ENCODE measurements at regions not wholly inside any gene's neighbourhood (a gene's known extent, or its start where the extent isn't known, plus 50 kb on each side); places are given as distances from the start of the nearest gene placed in this dataset.
"Not testable (repeated sequence)": the region's sequence is repeated elsewhere in the genome, so short reads cannot be mapped to it uniquely, and the experiment has no call there.

GRCh38 chr3:29153811-29154210, 127.1 kb upstream of the RBMS3 start:
- H3K4me1 Mint-ChIP-seq = peaks cover 9% of the 10 kb centered on the region

GRCh38 chr3:29156086-29156715, 124.7 kb upstream of the RBMS3 start:
- no peaks in the 10 kb centered on the region for H3K9me3 Mint-ChIP-seq
- H3K27me3 Mint-ChIP-seq = no peaks in the 10 kb centered on the region
- peaks cover 9% of the 10 kb centered on the region for H3K4me1 Mint-ChIP-seq
- no peak overlapping the region for H3K4me3 Mint-ChIP-seq
- H3K36me3 Mint-ChIP-seq (ENCODE audit: low read depth) = no peaks in the 10 kb centered on the region
- no peak for DNase-seq
- H3K27ac Mint-ChIP-seq = no peak overlapping the region
- CTCF ChIA-PET = no interaction called here
- POLR2A ChIA-PET = no interaction called here

More at GRCh38 chr3:29153811-29154210, 127.1 kb upstream of the RBMS3 start:
- no peak overlapping the region for H3K27ac Mint-ChIP-seq
- peaks cover 3% of the 10 kb centered on the region for H3K9me3 Mint-ChIP-seq
- no peak overlapping the region for H3K4me3 Mint-ChIP-seq
- no peaks in the 10 kb centered on the region for H3K27me3 Mint-ChIP-seq
- CTCF ChIA-PET = interaction anchor here (1.2 kb wide), 1 partner anchor 17 kb away, joined by 5 read pairs; no protein-coding TSS in a partner anchor
- POLR2A ChIA-PET = interaction anchor here (1.3 kb wide), 1 partner anchor 33 kb away, joined by 4 read pairs; no protein-coding TSS in a partner anchor
- peak; percentile 57 for DNase-seq
- no peaks in the 10 kb centered on the region for H3K36me3 Mint-ChIP-seq (ENCODE audit: low read depth)

GRCh38 chr3:29164825-29165224, 116.0 kb upstream of the RBMS3 start:
- Mint-ChIP-seq H3K27ac (no peak overlapping the region), H3K27me3 (no peaks in the 10 kb centered on the region), H3K4me1 (no peaks in the 10 kb centered on the region), H3K4me3 (no peak overlapping the region), H3K9me3 (no peaks in the 10 kb centered on the region), H3K36me3 (ENCODE audit: low read depth) (no peaks in the 10 kb centered on the region)
- ChIA-PET POLR2A (no interaction called here), CTCF (no interaction called here)
- DNase-seq = no peak

- no peaks in the 10 kb centered on the region for H3K9me3 Mint-ChIP-seq
- no peak for DNase-seq
- no peaks in the 10 kb centered on the region for H3K27me3 Mint-ChIP-seq
- no peak overlapping the region for H3K4me3 Mint-ChIP-seq
- no peak overlapping the region for H3K27ac Mint-ChIP-seq
- ChIA-PET CTCF (no interaction called here), POLR2A (no interaction called here)
- H3K4me1 Mint-ChIP-seq = peaks cover 8% of the 10 kb centered on the region
- no peaks in the 10 kb centered on the region for H3K36me3 Mint-ChIP-seq (ENCODE audit: low read depth)
Measured at GRCh38 chr3:29167180-29167579, 113.7 kb upstream of the RBMS3 start.

GRCh38 chr3:29168081-29168480, 112.8 kb upstream of the RBMS3 start:
- no peak for DNase-seq
- no peaks in the 10 kb centered on the region for H3K27me3 Mint-ChIP-seq
- no peaks in the 10 kb centered on the region for H3K36me3 Mint-ChIP-seq (ENCODE audit: low read depth)
- H3K4me1 Mint-ChIP-seq = peaks cover 11% of the 10 kb centered on the region
- POLR2A ChIA-PET = no interaction called here
- H3K9me3 Mint-ChIP-seq = no peaks in the 10 kb centered on the region
- H3K27ac Mint-ChIP-seq = no peak overlapping the region
- H3K4me3 Mint-ChIP-seq = no peak overlapping the region
- CTCF ChIA-PET = no interaction called here

GRCh38 chr3:29168696-29169095, 112.2 kb upstream of the RBMS3 start:
- ChIA-PET CTCF (no interaction called here), POLR2A (no interaction called here)
- H3K9me3 Mint-ChIP-seq = no peaks in the 10 kb centered on the region
- H3K4me3 Mint-ChIP-seq = no peak overlapping the region
- H3K27me3 Mint-ChIP-seq = no peaks in the 10 kb centered on the region
- no peak for DNase-seq
- no peaks in the 10 kb centered on the region for H3K36me3 Mint-ChIP-seq (ENCODE audit: low read depth)
- H3K4me1 Mint-ChIP-seq = peaks cover 11% of the 10 kb centered on the region
- no peak overlapping the region for H3K27ac Mint-ChIP-seq

- POLR2A ChIA-PET = no interaction called here
- DNase-seq = no peak
- Mint-ChIP-seq H3K27me3 (no peaks in the 10 kb centered on the region), H3K4me3 (no peak overlapping the region), H3K4me1 (peaks cover 11% of the 10 kb centered on the region), H3K9me3 (no peaks in the 10 kb centered on the region), H3K36me3 (ENCODE audit: low read depth) (no peaks in the 10 kb centered on the region), H3K27ac (no peak overlapping the region)
- CTCF ChIA-PET = no interaction called here
Measured at GRCh38 chr3:29169451-29169850, 111.4 kb upstream of the RBMS3 start.

- Mint-ChIP-seq H3K4me3 (no peak overlapping the region), H3K4me1 (peaks cover 11% of the 10 kb centered on the region), H3K27ac (peak overlapping the region; percentile 64), H3K9me3 (no peaks in the 10 kb centered on the region), H3K36me3 (ENCODE audit: low read depth) (no peaks in the 10 kb centered on the region), H3K27me3 (no peaks in the 10 kb centered on the region)
- ChIA-PET POLR2A (no interaction called here), CTCF (interaction anchor here (1.2 kb wide), 1 partner anchor 17 kb away, joined by 5 read pairs; no protein-coding TSS in a partner anchor)
- DNase-seq = no peak
Measured at GRCh38 chr3:29171043-29171990, 109.6 kb upstream of the RBMS3 start.

- no peak overlapping the region for H3K27ac Mint-ChIP-seq
- H3K27me3 Mint-ChIP-seq = no peaks in the 10 kb centered on the region
- POLR2A ChIA-PET = no interaction called here
- no peaks in the 10 kb centered on the region for H3K36me3 Mint-ChIP-seq (ENCODE audit: low read depth)
- no peak for DNase-seq
- CTCF ChIA-PET = no interaction called here
- peaks cover 12% of the 10 kb centered on the region for H3K9me3 Mint-ChIP-seq
- no peak overlapping the region for H3K4me3 Mint-ChIP-seq
- H3K4me1 Mint-ChIP-seq = peaks cover 9% of the 10 kb centered on the region
Measured at GRCh38 chr3:29176501-29176900, 104.4 kb upstream of the RBMS3 start.

GRCh38 chr3:29178809-29179793, 101.8 kb upstream of the RBMS3 start:
- Mint-ChIP-seq H3K36me3 (ENCODE audit: low read depth) (no peaks in the 10 kb centered on the region), H3K4me3 (no peak overlapping the region), H3K27me3 (no peaks in the 10 kb centered on the region), H3K27ac (no peak overlapping the region), H3K9me3 (peaks cover 15% of the 10 kb centered on the region), H3K4me1 (peaks cover 6% of the 10 kb centered on the region)
- DNase-seq = no peak
- POLR2A ChIA-PET = no interaction called here
- CTCF ChIA-PET = no interaction called here

- DNase-seq = no peak
- H3K27me3 Mint-ChIP-seq = no peaks in the 10 kb centered on the region
- peaks cover 8% of the 10 kb centered on the region for H3K4me1 Mint-ChIP-seq
- no peak overlapping the region for H3K27ac Mint-ChIP-seq
- POLR2A ChIA-PET = no interaction called here
- peaks cover 15% of the 10 kb centered on the region for H3K9me3 Mint-ChIP-seq
- no peaks in the 10 kb centered on the region for H3K36me3 Mint-ChIP-seq (ENCODE audit: low read depth)
- no peak overlapping the region for H3K4me3 Mint-ChIP-seq
- CTCF ChIA-PET = no interaction called here
Measured at GRCh38 chr3:29181149-29181780, 99.6 kb upstream of the RBMS3 start.

GRCh38 chr3:29181872-29182271, 99.0 kb upstream of the RBMS3 start:
- POLR2A ChIA-PET = no interaction called here
- DNase-seq = no peak
- CTCF ChIA-PET = no interaction called here
- no peak overlapping the region for H3K4me3 Mint-ChIP-seq
- H3K36me3 Mint-ChIP-seq (ENCODE audit: low read depth) = no peaks in the 10 kb centered on the region
- H3K4me1 Mint-ChIP-seq = peaks cover 8% of the 10 kb centered on the region
- H3K27ac Mint-ChIP-seq = no peak overlapping the region
- H3K27me3 Mint-ChIP-seq = no peaks in the 10 kb centered on the region
- H3K9me3 Mint-ChIP-seq = peaks cover 15% of the 10 kb centered on the region

- H3K4me1 Mint-ChIP-seq; CTCF ChIA-PET; H3K27ac Mint-ChIP-seq; H3K36me3 Mint-ChIP-seq (ENCODE audit: low read depth); DNase-seq; POLR2A ChIA-PET; H3K4me3 Mint-ChIP-seq; H3K27me3 Mint-ChIP-seq: not testable (repeated sequence)
- H3K9me3 Mint-ChIP-seq = peaks cover 15% of the 10 kb centered on the region
Measured at GRCh38 chr3:29182828-29183227, 98.0 kb upstream of the RBMS3 start.
